ENCODE measurements at regions not wholly inside any gene's neighbourhood (a gene's known extent, or its start where the extent isn't known, plus 50 kb on each side); places are given as distances from the start of the nearest gene placed in this dataset.

GRCh38 chr4:171629737-171630136 is 183.5 kb upstream of the GALNTL6 start:
- DNase-seq = no peak

GRCh38 chr4:171629182-171629581 is 184.0 kb upstream of the GALNTL6 start:
- DNase-seq = no peak

GRCh38 chr4:171626554-171626953 is 186.7 kb upstream of the GALNTL6 start:
- no peak for DNase-seq

- DNase-seq = no peak
Observed at GRCh38 chr4:171622729-171623128, 190.5 kb upstream of the GALNTL6 start.

- no peak for DNase-seq
Observed at GRCh38 chr4:171621646-171622045, 191.6 kb upstream of the GALNTL6 start.

- no peak for DNase-seq
Observed at GRCh38 chr4:171612907-171613306, 200.3 kb upstream of the GALNTL6 start.

- DNase-seq = no peak
Observed at GRCh38 chr4:171602638-171603355, 210.4 kb upstream of the GALNTL6 start.

GRCh38 chr4:171601091-171601490 is 212.1 kb upstream of the GALNTL6 start:
- no peak for DNase-seq

GRCh38 chr4:171599628-171600027 is 213.6 kb upstream of the GALNTL6 start:
- no peak for DNase-seq

GRCh38 chr4:171594293-171594692 is 218.9 kb upstream of the GALNTL6 start:
- DNase-seq = no peak

GRCh38 chr4:171590716-171591115 is 222.5 kb upstream of the GALNTL6 start:
- DNase-seq = no peak

- no peak for DNase-seq
Observed at GRCh38 chr4:171588764-171589163, 224.4 kb upstream of the GALNTL6 start.

GRCh38 chr4:171588051-171588545 is 225.1 kb upstream of the GALNTL6 start:
- DNase-seq = no peak

- DNase-seq = no peak
Observed at GRCh38 chr4:171583790-171584189, 229.4 kb upstream of the GALNTL6 start.

GRCh38 chr4:171582961-171583581 is 230.1 kb upstream of the GALNTL6 start:
- DNase-seq = no peak

GRCh38 chr4:171573181-171573580 is 240.0 kb upstream of the GALNTL6 start:
- no peak for DNase-seq

- DNase-seq = no peak
Observed at GRCh38 chr4:171565130-171565788, 247.9 kb upstream of the GALNTL6 start.

- no peak for DNase-seq
Observed at GRCh38 chr4:171561419-171561818, 251.8 kb upstream of the GALNTL6 start.

GRCh38 chr4:171553961-171554360 is 259.2 kb upstream of the GALNTL6 start:
- no peak for DNase-seq

GRCh38 chr4:171542640-171543039 is 270.6 kb upstream of the GALNTL6 start:
- DNase-seq = no peak

GRCh38 chr4:171538601-171539100 is 274.6 kb upstream of the GALNTL6 start:
- DNase-seq = no peak

- no peak for DNase-seq
Observed at GRCh38 chr4:171534391-171534790, 278.8 kb upstream of the GALNTL6 start.

GRCh38 chr4:171532968-171533367 is 280.2 kb upstream of the GALNTL6 start:
- DNase-seq = no peak

- no peak for DNase-seq
Observed at GRCh38 chr4:171524903-171525302, 288.3 kb upstream of the GALNTL6 start.
